ENCODE measurements at regions not wholly inside any gene's neighbourhood (a gene's known extent, or its start where the extent isn't known, plus 50 kb on each side); places are given as distances from the start of the nearest gene placed in this dataset.
"Not testable (repeated sequence)": the region's sequence is repeated elsewhere in the genome, so short reads cannot be mapped to it uniquely, and the experiment has no call there.

DNA sequence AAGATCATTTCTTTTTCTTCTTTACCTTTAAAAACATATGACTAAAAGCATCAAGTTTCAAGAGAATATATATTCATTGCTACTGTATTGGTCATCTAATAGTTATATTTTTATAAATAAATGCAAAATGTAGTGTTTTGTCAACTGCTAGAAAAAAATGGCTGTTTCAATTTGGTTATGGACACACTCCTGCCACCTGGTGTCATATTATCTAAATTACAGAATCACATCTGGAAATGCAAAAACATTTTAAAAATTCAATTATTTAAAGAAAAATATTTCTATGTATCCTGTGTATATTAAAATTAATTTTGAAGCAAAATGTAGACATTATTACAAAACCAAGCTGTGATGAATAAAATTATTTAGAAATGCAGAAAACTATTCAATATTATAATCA, 329.4 kb upstream of the PCDH18 start:
- DNase-seq (ENCODE audit: low spot score) = no peak

DNA sequence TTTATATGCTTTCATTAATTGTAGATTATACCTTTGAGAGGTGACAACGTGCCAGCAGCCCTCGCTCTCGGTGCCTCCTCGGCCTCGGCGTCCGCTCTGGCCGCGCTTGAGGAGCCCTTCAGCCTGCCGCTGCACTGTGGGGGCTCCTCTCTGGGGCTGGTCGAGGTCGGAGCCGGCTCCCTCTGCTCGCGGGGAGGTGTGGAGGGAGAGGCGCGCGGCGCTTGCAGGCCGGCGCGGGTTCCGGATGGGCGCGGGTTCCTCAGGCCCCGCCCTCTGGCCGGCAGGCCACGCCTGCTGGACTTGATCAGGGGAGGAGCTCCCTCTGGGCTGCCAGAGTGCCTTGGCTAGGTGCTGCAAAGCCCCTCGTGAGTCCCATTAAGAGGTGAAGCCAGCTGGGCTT, 321.1 kb upstream of the PCDH18 start:
- DNase-seq (ENCODE audit: low spot score) = no peak

DNA sequence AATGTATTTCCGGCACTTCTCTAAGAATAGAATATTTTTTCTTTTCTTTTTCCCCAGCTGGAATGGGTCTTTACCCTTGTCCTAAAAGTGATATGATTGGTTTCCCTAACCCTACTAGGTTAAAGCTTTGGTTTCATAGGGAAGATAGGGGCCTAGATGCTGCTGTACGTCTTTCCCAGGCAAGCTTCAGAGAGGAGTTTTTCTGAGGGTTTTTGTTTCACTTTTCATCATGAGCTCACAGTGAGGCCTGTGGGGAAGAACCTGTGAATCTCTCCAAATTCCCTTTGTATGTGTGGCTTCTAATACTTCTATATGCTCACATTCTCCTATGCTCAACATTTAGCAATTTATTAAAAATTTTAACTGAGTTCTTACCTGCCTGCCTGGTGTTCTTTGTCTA, 320.0 kb upstream of the PCDH18 start:
- DNase-seq (ENCODE audit: low spot score) = no peak

DNA sequence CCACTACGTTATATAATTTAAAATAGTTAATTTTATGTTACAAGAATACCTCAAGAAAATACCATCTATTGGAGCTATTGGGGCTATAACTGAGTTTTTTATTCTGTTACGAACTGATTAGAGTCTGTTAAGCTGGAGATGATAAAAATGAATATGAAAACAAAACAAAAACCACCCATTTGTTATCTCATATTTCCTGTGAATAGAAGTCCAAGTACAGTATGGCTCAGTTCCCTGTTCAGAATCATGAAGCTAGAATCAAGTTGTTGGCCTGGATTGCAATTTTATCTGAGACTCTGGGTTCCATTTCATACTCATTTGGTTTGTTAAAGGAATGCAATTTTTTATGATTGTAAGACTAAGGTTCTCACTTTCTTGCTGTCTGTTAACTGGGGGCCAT, 319.1 kb upstream of the PCDH18 start:
- no peak for DNase-seq (ENCODE audit: low spot score)

DNA sequence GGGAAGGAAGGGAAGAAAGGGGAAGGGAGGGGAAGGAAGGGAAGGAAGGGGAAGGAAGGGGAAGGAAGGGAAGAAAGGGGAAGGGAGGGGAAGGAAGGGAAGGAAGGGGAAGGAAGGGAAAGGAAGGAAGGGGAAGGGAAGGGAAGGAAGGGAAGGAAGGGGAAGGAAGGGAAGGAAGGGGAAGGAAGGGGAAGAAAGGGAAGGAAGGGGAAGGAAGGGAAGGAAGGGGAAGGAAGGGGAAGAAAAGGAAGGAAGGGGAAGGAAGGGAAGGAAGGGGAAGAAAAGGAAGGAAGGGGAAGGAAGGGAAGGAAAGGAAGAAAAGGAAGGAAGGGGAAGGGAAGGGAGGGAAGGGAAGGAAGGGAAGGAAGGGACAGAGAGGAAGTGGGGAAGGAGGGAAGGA, 295.7 kb upstream of the PCDH18 start:
- DNase-seq (ENCODE audit: low spot score) = not testable (repeated sequence)

DNA sequence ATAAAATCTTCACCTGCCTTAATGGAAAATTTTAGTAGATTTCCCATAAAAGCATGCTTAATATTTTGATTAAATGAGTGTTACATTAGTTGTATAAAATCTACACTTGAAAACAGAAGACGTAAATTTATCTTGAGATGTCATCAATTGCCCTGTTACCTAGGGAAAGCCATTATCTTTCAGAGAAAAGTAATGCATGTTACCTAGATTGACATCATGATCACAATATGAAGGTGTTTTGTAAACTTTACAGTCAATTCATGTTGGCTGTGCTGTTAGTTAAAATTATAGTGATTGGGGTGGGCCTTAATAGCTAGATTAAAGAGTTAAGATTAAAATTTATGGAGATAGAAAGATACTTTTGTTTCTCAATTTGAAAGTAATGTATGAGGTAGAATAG, 293.2 kb upstream of the PCDH18 start:
- DNase-seq (ENCODE audit: low spot score) = no peak

DNA sequence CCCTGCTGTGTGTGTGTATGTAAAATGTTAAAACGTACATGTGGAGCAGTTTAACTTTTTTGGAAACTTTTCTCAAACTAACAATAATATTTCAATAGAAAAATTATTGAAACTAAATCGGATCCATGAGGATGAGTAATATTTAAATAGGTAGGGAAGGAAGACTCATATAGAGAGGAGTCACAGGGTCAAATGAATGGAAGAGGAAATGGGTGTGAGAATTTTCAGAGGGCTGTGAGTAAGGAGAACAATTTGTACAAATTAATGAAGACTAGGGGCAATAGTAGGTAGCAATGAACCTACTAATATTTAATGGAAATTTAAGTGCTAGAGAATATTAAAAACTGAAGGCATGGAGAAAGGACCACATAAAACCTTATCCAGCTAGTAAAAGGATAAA, 290.7 kb upstream of the PCDH18 start:
- DNase-seq (ENCODE audit: low spot score) = no peak

DNA sequence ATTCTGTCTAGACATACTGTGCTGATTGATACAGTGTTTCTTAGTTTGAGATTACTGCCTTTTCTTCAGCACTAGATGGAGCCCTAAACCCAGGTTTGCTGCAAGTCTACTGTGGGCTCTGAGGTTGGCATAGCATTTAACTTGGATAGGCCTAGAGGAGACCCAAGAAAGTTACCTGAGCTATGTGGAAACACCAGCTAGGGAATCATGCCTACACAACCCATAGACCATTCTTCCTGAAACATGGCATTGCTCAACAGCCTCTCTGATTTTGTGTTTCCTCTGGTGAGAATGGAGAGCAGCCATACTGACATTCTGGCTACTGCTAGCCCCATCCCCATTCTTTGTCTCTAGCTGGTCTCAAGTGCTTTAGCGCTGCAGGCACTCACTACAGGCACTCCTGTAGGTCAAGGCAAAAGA, 287.7 kb upstream of the PCDH18 start:
- DNase-seq (ENCODE audit: low spot score) = no peak

DNA sequence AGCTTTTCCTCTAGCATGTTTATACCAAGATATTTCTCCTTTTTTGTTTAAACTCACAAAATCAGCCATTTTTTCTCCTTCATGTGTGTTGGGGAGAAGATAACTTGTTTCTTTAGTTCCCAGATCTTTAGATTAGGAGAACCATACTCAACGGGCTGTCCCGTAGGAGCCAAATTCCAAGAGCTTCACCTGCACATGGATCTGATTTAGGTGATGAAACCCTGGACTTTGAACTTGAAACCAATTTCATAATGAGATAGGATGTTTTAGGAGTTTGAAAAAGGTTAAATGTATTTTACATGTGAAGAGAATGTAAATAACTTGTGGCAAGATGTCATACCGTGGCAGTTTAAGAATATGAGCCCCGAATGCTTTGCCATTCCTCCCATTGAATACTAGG, 280.0 kb upstream of the PCDH18 start:
- DNase-seq (ENCODE audit: low spot score) = no peak

DNA sequence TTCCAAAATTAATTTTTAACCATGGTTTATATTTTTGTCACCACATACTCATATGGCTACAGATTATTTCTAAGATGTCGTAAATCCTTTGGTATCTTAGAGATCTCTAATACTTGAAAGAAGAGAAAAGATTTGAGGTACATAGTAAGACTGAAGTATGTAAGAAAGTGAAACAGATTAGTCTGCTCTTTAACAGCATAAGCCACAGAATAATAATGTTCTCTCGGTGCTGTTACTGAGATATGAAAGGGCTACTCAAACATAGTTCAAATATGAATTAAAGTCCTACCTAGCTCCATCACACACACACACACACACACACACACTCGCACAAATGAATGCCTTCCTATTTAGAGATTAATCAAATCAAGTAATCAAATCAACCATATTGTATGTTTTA, 274.1 kb upstream of the PCDH18 start:
- no peak for DNase-seq (ENCODE audit: low spot score)

DNA sequence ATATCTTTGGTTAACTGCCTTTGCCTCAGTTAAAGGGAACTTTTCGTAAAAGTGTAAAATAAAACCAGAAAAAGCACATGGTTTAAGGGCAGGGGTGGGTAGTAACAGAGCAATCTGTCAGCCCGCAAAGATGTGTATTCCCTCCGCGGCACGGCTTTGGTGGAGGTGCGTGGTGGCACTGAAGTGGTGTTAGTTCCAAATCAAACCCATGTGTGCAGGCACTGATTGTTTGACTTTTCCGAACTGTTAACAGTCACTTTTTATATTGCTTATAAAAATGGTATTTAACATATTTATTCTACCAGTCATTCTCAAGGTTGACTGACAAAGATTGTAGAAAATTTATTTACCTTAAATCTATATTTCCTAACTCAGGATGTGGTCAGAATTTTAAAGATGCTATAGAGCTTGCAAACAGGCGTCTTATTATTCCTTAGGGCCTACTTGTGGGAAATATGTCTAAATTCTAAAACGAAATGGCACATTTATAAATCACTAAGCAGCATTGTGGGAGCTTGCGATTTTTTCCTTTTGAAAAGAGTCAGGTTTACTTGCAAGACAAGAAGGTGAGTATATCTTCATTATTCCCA, 272.7 kb upstream of the PCDH18 start:
- no peak for DNase-seq (ENCODE audit: low spot score)

DNA sequence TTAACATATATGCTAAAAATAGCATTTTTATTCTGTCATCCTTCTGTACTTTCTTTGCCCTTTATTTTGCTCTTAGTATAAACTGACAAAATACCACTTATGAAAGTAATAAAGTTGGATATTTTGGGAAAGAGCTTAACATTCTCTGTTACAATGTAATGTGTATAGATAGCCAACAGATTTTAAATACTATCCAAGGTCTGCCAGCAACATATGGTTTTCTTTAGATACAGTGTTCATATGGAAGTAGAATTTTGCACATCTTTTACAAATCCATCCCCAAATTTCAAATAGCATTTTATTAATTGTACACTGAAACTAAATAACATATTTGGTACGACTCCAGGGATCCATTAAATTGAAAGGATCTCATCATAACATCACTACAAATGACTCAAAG, 268.6 kb upstream of the PCDH18 start:
- no peak for DNase-seq (ENCODE audit: low spot score)

DNA sequence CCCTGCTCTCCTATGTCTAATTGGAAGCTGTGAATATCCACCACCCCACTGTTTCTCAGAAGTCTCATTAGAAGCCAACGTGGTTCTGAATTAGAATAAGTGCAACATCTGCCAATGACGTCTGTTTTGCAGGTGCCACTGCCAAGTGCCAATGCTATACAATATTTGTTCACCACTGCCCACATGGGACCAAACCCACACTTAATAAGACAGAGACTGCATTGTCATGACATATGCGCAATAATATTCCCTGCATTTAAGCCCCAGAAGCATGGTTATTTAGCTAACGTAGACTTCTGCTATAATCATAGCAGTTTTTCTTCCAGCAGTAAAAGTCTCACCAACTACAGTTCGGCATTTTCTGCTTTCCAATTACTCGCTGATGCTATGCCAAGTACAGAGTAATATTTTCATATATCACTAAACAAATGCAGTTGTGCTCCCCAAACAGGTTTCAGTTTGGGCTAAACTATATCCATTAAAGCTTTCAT, 262.5 kb upstream of the PCDH18 start:
- DNase-seq (ENCODE audit: low spot score) = no peak

DNA sequence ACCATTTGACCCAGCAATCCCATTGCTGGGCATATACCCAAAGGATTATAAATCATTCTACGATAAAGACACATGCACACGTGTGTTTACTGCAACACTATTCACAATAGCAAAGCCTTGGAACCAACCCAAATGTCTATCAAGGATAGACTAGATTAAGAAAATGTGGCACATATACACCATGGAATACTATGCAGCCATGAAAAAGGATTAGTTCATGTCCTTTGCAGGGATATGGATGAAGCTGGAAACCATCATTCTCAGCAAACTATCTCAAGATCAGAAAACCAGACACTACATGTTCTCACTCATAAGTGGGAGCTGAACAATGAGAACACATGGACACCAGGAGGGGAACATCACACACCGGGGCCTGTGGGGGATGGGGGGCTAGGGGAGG, 257.0 kb upstream of the PCDH18 start:
- DNase-seq (ENCODE audit: low spot score) = not testable (repeated sequence)

DNA sequence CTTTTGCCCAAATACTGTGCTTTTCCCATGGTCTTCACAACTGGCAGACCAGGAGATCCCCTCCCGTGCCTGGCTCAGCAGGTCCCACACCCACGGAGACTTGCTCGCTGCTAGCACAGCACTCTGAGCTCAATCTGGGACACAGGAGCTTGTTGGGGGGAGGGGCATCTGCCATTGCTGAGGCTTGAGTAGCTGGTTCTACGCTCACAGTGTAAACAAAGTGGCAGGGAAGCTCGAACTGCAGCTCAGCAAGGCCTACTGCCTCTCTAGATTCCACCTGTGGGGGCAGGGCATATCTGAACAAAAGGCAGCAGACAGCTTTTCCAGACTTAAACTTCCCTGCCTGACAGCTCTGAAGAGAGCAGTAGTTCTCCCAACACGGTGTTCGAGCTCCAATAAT, 251.6 kb upstream of the PCDH18 start:
- not testable (repeated sequence) for DNase-seq (ENCODE audit: low spot score)

DNA sequence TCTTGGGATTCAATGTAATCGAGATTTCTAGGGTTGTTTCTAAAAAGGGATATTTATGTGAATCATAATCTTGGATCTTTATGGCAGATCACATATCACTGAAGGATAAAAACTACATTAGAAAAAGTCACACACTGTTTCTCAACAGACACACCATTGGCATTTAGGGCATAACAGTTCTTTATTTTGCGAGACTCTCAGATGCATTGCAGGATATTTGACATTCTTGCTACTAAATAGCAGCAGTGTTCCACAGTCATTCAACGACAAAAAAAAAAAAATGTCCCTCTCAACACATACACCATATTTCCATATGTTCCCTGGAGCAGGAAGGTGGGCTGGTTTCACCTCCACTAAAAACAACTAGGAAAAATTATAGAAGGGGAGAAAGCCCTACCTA, 243.4 kb upstream of the PCDH18 start:
- no peak for DNase-seq (ENCODE audit: low spot score)

DNA sequence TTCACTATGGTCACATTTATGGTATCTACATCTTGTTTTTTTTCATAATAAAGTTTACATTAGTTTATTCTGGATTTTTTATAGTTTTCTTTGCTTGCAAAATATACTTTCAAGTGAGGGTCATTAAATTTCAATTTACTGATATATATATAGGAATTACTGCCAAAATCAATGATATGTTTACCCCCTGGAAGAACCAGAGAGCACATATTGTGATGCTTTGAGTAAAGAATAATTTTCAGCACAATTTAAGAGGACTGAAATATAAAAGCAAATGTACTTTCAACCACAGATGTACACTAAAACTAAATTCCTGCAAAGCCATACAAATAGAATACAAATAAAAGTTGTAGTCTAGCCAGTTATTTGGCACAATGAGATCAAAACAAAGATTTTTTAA, 242.2 kb upstream of the PCDH18 start:
- no peak for DNase-seq (ENCODE audit: low spot score)

DNA sequence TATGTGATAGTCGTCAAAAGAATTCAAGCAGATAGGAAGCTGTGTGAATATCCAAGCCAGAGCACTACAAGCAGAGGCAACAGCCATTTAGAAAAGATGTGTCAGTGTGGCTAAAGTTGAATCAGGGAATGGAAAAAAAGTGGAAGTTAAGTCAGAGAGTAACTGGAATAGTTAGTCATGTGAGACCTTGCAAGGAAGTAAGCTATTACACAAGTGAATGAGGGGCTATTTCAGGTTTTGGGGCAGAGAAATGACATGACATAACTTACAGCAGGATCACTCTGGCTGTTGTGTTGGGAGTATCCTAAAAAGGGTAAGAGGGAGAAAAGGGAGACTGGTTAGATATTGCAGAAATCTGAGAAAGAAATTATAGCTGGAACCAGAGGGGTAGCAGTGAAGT, 236.6 kb upstream of the PCDH18 start:
- DNase-seq (ENCODE audit: low spot score) = no peak

DNA sequence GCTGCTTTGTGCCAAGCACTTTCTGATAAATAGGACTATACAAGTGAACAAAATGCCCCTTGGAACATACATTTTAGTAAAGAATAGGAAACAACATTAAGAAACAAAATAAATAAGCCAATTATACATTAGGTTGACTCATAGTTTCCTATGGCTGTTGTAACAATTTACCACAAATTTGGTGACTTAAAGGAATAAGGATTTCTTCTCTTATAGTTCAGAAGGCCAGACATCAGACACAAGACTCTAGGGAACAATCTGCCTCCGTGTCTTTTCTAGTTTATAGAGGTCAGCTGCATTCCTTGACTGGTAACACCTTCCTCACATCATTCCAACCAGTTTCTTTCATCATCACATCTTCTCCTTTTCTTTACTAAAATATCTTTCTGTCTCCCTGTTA, 235.9 kb upstream of the PCDH18 start:
- DNase-seq (ENCODE audit: low spot score) = no peak

DNA sequence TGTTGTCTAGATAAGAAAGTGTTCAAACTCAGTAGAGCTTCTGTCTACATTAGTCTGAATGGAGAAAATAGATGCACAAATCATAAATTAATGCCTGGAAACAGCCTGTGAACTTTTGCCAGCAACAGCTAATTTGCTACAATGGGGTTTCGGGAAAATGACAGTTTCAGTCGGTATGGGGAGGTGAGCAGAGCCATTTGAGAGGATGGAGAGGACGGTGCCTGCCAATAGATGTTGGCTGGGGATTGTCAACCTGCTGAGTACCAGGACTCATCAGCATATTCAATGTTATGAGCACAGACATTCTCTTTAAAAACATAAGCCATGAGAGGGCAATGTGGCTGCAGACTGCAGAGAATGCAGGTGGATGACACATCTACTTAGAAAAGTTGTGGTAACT, 230.3 kb upstream of the PCDH18 start:
- no peak for DNase-seq (ENCODE audit: low spot score)

DNA sequence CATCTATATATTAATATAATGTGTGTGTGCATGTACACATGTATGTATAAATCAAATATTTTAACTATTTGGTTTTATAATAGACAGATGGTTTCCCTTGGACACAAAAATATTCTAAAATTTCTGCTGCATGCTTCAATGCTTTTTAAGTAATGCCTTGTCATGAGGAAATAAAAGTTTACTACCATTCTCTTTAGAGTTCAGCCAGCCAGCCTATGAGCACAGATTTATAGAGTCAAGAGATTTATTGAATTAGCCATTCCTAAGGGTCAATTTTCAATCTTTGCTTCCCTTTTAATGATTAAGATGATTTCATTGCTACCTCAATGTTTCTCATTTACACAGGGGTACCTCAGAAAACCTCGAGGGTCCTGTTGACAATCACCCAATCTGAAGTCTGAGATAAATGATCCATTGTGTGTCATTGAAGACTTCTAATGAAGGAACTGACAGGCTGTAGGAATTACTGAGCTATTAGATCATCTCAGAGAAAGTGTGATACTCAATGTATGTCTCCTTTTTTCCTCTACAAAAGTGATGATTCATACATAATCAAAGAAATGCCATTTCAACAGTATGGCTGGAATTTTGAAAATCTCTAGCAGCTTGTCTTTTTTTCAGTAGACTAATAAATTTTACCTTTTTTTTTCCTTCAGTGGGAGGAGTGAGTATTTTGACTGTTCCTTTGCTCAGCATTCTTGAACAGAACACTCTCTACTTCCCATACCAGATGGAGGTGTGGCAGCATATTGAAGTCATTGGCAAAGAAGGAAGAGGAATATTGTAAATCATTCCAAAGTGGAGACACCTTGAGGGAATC, 222.6 kb upstream of the PCDH18 start:
- no peak for DNase-seq (ENCODE audit: low spot score)

DNA sequence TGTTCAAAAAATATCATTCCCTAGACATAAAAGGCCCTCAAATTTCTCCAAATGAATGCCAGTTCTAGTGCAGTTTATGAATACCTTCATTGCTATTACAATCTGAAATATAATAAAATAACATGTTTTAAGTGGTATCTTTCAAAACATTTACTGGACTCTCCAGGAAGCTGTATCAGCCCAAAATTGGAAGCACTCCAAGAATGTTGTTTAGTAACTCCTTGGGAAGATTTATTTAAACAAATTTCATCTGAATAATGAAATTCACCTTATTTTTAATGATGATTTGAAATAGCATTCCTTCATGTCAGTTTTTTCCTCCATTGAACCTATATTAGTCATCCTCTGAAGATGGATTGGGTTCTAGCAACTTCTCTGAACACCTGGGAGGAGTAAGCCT, 217.2 kb upstream of the PCDH18 start:
- no peak for DNase-seq (ENCODE audit: low spot score)

DNA sequence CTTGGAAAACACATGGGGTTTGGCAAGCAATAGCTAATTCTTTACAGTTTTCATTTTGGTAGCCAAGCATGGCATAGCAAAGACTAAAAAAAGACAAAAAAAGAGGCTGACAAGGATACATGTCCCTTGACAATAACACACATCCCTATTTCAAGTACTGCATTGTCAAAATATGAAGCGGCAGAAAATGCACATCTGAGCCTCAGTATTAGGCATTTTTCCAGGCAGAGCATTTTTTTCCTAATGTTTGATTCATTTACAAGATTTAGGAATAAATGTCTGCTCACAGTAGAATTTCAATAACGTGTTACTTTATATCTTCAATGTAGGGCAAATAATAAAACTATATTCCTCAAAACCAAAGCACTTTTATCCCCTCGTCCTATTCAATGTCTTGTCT, 216.3 kb upstream of the PCDH18 start:
- no peak for DNase-seq (ENCODE audit: low spot score)

DNA sequence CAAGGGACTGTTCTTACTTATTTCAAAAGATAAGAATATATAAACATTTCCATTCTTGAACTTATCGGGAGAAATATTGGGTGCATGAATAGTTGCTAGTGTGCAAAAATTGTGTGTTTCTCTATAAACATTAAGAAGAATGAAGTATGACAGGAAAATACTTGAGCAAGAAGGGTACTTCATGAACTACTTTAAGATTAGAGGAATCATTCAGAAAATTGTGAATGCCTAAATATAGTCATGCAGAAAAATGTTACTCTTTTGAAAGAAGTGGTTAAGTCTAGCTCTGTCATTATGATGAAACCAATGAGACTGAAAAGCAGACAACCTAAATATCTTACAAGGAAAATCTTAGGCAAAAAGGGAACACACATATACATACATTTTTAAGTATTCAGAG, 207.8 kb upstream of the PCDH18 start:
- DNase-seq (ENCODE audit: low spot score) = no peak

All from ureter (tissue), 1 donor.